K562 (cell line): ENCODE measurements at regions not wholly inside any gene's neighbourhood (a gene's known extent, or its start where the extent isn't known, plus 50 kb on each side); places are given as distances from the start of the nearest gene placed in this dataset.

Source experiments
- ATAC-seq: fragments of 200-7000 bp; cut with Tn5 transposase; 3 replicates; pipeline ENCODE4 v1.9.1; 2020; ENCODE audit warnings: moderate library complexity
- BruUV-seq: library from RNA; stranded (reverse); fragments of 400-500 nt; replicated peaks from 2 replicates; lab custom pipeline; 2021; lab: Mats Ljungman, UMichigan
- CTCF ChIA-PET: fragments of 300-600 bp; formaldehyde crosslinking; extraction: SDS; loops from one replicate; lab custom pipeline; 2021; ENCODE audit warnings: low intra/inter-chr PET ratio; lab: Yijun Ruan, JAX
- POLR2A ChIA-PET: fragments of 300-600, 350-650 bp; sonication (Branson Sonifier 250); formaldehyde crosslinking; extraction: SDS; loops from one replicate; lab custom pipeline; 2021; ENCODE audit warnings: antibody characterized with exemption, inconsistent platforms; lab: Yijun Ruan, JAX
- DNase-seq, 4 experiments: peaks; one replicate each; pipeline versions ENCODE4 v3.0.0 to v3.0.0-alpha.2; 2011 to 2018; ENCODE audit warnings: low spot score in 3 of 4, mixed read lengths in 3 of 4; ENCODE audit errors: extremely low read depth in 1 of 4
- FAIRE-seq: peaks from 2 replicates; lab custom pipeline; 2011; peaks lifted over from hg19 to GRCh38; lab: Jason Lieb, UNC
- H2AFZ ChIP-seq: 2 replicates; pipeline ENCODE4 v1.6.0; 2011; ENCODE audit warnings: low read depth, low read length, control low read depth, inconsistent platforms
- H3K27ac ChIP-seq: fragments of 200-600 bp; 3 replicates; pipeline ENCODE4 v1.8.0; 2011; ENCODE audit warnings: low read depth, mild to moderate bottlenecking, control low read depth, inconsistent platforms, low read length, moderate library complexity, mixed read lengths; ENCODE audit errors: extremely low read depth
- H3K27me3 ChIP-seq, 2 experiments: fragments of 300-600 bp in 1 of 2; 2 replicates in 1 of 2; 3 replicates in 1 of 2; pipeline versions ENCODE4 v1.6.0 to v1.8.0; 2011; ENCODE audit warnings: inconsistent platforms in 2 of 2, low read length in 2 of 2, mild to moderate bottlenecking in 1 of 2, mixed read lengths in 1 of 2, moderate library complexity in 1 of 2; ENCODE audit not compliant: control insufficient read depth in 2 of 2, insufficient read depth in 2 of 2
- H3K36me3 ChIP-seq: fragments of 300-600 bp; 3 replicates; pipeline ENCODE4 v1.8.0; 2011; ENCODE audit warnings: mild to moderate bottlenecking, low read length, inconsistent platforms; ENCODE audit not compliant: control insufficient read depth, insufficient read depth
- H3K4me1 ChIP-seq, 2 experiments: fragments of 200-600 bp in 1 of 2; replicated peaks in 1 of 2; 2 replicates in 1 of 2; 3 replicates in 1 of 2; pipeline versions ENCODE4 v1.5.1 to v1.8.0; 2011; ENCODE audit warnings: inconsistent platforms in 2 of 2, low read length in 2 of 2, mild to moderate bottlenecking in 1 of 2, mixed read lengths in 1 of 2, moderate library complexity in 1 of 2; ENCODE audit not compliant: control insufficient read depth in 2 of 2, insufficient read depth in 2 of 2
- H3K4me2 ChIP-seq: 2 replicates; pipeline ENCODE4 v1.6.1; 2011; ENCODE audit warnings: low read length, control low read depth, inconsistent platforms, mixed read lengths; ENCODE audit not compliant: insufficient read depth
- H3K4me3 ChIP-seq: fragments of 200-600 bp; sonication (generic), shearing (Covaris generic); 2 replicates; pipeline ENCODE4 v1.5.1; 2016; ENCODE audit warnings: control low read depth, inconsistent platforms
- H3K79me2 ChIP-seq: fragments of 200-600 bp; 3 replicates; pipeline ENCODE4 v1.8.0; 2011; ENCODE audit warnings: low read length, inconsistent platforms; ENCODE audit not compliant: control insufficient read depth, insufficient read depth
- H3K9ac ChIP-seq, 2 experiments: 2 replicates each; pipeline versions ENCODE4 v1.6.0 to v1.6.1; 2011; ENCODE audit warnings: low read depth in 2 of 2, low read length in 2 of 2, control low read depth in 1 of 2, inconsistent platforms in 1 of 2, mild to moderate bottlenecking in 1 of 2, mixed read lengths in 1 of 2; ENCODE audit not compliant: insufficient read depth in 1 of 2
- H3K9me1 ChIP-seq: one replicate; pipeline ENCODE4 v1.6.0; 2011; ENCODE audit warnings: inconsistent platforms, mild to moderate bottlenecking, low read length, moderate library complexity; ENCODE audit not compliant: control insufficient read depth, insufficient read depth
- H3K9me3 ChIP-seq: replicated peaks from 2 replicates; pipeline ENCODE4 v1.5.1; 2011; ENCODE audit warnings: low read depth, low read length, inconsistent platforms; ENCODE audit not compliant: control insufficient read depth, insufficient read depth
- H4K20me1 ChIP-seq: replicated peaks from 2 replicates; pipeline ENCODE4 v1.6.1; 2011; ENCODE audit warnings: low read length, inconsistent platforms, mixed read lengths; ENCODE audit not compliant: control insufficient read depth, insufficient read depth
- FUS ChIP-seq: fragments of 200-400 bp; formaldehyde crosslinking; optimal IDR thresholded peaks from 2 replicates; pipeline ENCODE3; 2017; ENCODE audit warnings: low read depth, low read length
- MEF2A ChIP-seq: IDR thresholded peaks from 2 replicates; pipeline ENCODE4 v1.6.1; 2011; ENCODE audit warnings: low read depth, mild to moderate bottlenecking, low read length, moderate library complexity; ENCODE audit not compliant: control insufficient read depth
- NFIC ChIP-seq: fragments of 450-650 bp; IDR thresholded peaks from 2 replicates; pipeline ENCODE4 v1.6.1; 2017; ENCODE audit warnings: mild to moderate bottlenecking, inconsistent platforms
- RAD21 ChIP-seq, 2 experiments: fragments of 250-450 bp in 1 of 2; fragments of 450-650 bp in 1 of 2; sonication (Bioruptor Pico) in 1 of 2; formaldehyde crosslinking in 1 of 2; IDR thresholded peaks in 1 of 2; conservative IDR thresholded peaks in 1 of 2; 2 replicates each; pipeline versions ENCODE4 v1.4.0 to v1.8.0; 2020 to 2022; ENCODE audit warnings: mild to moderate bottlenecking in 2 of 2, moderate library complexity in 1 of 2
- TCFL5 ChIP-seq: fragments of 250-450 bp; sonication (Bioruptor Pico); conservative IDR thresholded peaks from 2 replicates; pipeline ENCODE4 v1.6.1; 2021; ENCODE audit warnings: mild to moderate bottlenecking, moderate library complexity, matching md5 sums
- ZNF253 ChIP-seq: fragments of 250-450 bp; sonication (Bioruptor Pico); conservative IDR thresholded peaks from 2 replicates; pipeline ENCODE4 v1.6.1; 2021; ENCODE audit warnings: mild to moderate bottlenecking
- ZNF274 ChIP-seq: IDR thresholded peaks from 2 replicates; pipeline ENCODE4 v1.6.1; 2011; ENCODE audit warnings: low read depth, mild to moderate bottlenecking, low read length, moderate library complexity, borderline replicate concordance
- WGBS: fragments of 100-300 bp; shearing (Covaris generic); methylation state at CpG from one replicate; pipeline ENCODE4 v1.1.6; 2016; ENCODE audit warnings: low coverage, mixed read lengths; ENCODE audit not compliant: insufficient coverage; ENCODE audit errors: missing lambda C conversion rate; 5-methylcytosine and 5-hydroxymethylcytosine counted together
- in situ Hi-C: fragments of 300-500 bp; cut with MboI; formaldehyde crosslinking; loops from 4 replicates; pipeline ENCODE4 v1.15.0; 2018; ENCODE audit warnings: inconsistent platforms, mixed read lengths
- intact Hi-C: fragments of 100-400 bp; cut with micrococcal nuclease; formaldehyde crosslinking; loops from 2 replicates; pipeline ENCODE4 v1.14.2; 2022
- TF ChIP-seq, protein P1 (sequence below): fragments of 450-650 bp; IDR thresholded peaks from 2 replicates; pipeline ENCODE4 v1.6.1; 2016; ENCODE audit warnings: mild to moderate bottlenecking, moderate library complexity
- TF ChIP-seq, protein P2 (sequence below): sonication (generic); formaldehyde crosslinking; IDR thresholded peaks from 2 replicates; pipeline ENCODE4 v1.8.0; 2022; ENCODE audit warnings: missing genetic modification reagents, mild to moderate bottlenecking, moderate library complexity, borderline replicate concordance
- TF ChIP-seq, protein P3 (sequence below): fragments of 450-650 bp; formaldehyde crosslinking; IDR thresholded peaks from 2 replicates; pipeline ENCODE4 v1.4.0; 2020; ENCODE audit warnings: mild to moderate bottlenecking

DNA sequence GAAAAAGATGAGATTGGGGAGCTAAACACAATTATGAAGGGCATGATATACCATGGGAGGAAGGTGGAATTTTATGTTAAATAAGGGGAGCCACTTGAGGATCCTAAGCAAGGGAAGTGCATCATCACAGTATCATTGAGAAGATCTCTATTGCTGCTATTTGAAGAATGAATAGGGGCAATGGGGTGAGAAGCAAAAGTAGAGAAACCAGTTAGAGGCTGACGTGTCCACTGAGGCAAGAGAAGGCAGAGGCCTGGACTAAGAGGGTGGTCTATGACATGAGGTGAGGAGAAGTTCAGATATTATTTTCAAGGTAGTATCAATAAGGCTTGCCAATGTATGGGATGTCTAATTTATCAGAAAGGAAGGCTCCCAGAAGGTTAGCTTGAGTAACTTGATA lies 111.6 kb downstream of the TENT5A start:
- FAIRE-seq (no peak), DNase-seq (no peak), ATAC-seq (no peak)
- no peak overlapping the region for H3K27ac ChIP-seq
- no peaks in the 10 kb centered on the region for H3K4me1 ChIP-seq
- no peak overlapping the region for H3K4me3 ChIP-seq
- WGBS, result 6% methylated on average over 1 of the region's 1 CpG
- POLR2A ChIA-PET, result no interaction called here
- CTCF ChIA-PET, result no interaction called here
- H4K20me1 ChIP-seq, result no peaks in the 10 kb centered on the region
- no peaks in the 10 kb centered on the region for H3K27me3 ChIP-seq
- H3K9me3 ChIP-seq, result no peaks in the 10 kb centered on the region
- in situ Hi-C loops (no loop called here), intact Hi-C loops (no loop called here)
- no peak overlapping the region for H3K4me2 ChIP-seq
- H3K9ac ChIP-seq, result no peak overlapping the region
- H3K36me3 ChIP-seq, result no peaks in the 10 kb centered on the region
- BruUV-seq, result no TSS peak
- no peaks in the 10 kb centered on the region for H3K79me2 ChIP-seq
- H3K9me1 ChIP-seq, result no peaks in the 10 kb centered on the region
- H2AFZ ChIP-seq, result no peak overlapping the region
- TF ChIP-seq, protein P1, sequence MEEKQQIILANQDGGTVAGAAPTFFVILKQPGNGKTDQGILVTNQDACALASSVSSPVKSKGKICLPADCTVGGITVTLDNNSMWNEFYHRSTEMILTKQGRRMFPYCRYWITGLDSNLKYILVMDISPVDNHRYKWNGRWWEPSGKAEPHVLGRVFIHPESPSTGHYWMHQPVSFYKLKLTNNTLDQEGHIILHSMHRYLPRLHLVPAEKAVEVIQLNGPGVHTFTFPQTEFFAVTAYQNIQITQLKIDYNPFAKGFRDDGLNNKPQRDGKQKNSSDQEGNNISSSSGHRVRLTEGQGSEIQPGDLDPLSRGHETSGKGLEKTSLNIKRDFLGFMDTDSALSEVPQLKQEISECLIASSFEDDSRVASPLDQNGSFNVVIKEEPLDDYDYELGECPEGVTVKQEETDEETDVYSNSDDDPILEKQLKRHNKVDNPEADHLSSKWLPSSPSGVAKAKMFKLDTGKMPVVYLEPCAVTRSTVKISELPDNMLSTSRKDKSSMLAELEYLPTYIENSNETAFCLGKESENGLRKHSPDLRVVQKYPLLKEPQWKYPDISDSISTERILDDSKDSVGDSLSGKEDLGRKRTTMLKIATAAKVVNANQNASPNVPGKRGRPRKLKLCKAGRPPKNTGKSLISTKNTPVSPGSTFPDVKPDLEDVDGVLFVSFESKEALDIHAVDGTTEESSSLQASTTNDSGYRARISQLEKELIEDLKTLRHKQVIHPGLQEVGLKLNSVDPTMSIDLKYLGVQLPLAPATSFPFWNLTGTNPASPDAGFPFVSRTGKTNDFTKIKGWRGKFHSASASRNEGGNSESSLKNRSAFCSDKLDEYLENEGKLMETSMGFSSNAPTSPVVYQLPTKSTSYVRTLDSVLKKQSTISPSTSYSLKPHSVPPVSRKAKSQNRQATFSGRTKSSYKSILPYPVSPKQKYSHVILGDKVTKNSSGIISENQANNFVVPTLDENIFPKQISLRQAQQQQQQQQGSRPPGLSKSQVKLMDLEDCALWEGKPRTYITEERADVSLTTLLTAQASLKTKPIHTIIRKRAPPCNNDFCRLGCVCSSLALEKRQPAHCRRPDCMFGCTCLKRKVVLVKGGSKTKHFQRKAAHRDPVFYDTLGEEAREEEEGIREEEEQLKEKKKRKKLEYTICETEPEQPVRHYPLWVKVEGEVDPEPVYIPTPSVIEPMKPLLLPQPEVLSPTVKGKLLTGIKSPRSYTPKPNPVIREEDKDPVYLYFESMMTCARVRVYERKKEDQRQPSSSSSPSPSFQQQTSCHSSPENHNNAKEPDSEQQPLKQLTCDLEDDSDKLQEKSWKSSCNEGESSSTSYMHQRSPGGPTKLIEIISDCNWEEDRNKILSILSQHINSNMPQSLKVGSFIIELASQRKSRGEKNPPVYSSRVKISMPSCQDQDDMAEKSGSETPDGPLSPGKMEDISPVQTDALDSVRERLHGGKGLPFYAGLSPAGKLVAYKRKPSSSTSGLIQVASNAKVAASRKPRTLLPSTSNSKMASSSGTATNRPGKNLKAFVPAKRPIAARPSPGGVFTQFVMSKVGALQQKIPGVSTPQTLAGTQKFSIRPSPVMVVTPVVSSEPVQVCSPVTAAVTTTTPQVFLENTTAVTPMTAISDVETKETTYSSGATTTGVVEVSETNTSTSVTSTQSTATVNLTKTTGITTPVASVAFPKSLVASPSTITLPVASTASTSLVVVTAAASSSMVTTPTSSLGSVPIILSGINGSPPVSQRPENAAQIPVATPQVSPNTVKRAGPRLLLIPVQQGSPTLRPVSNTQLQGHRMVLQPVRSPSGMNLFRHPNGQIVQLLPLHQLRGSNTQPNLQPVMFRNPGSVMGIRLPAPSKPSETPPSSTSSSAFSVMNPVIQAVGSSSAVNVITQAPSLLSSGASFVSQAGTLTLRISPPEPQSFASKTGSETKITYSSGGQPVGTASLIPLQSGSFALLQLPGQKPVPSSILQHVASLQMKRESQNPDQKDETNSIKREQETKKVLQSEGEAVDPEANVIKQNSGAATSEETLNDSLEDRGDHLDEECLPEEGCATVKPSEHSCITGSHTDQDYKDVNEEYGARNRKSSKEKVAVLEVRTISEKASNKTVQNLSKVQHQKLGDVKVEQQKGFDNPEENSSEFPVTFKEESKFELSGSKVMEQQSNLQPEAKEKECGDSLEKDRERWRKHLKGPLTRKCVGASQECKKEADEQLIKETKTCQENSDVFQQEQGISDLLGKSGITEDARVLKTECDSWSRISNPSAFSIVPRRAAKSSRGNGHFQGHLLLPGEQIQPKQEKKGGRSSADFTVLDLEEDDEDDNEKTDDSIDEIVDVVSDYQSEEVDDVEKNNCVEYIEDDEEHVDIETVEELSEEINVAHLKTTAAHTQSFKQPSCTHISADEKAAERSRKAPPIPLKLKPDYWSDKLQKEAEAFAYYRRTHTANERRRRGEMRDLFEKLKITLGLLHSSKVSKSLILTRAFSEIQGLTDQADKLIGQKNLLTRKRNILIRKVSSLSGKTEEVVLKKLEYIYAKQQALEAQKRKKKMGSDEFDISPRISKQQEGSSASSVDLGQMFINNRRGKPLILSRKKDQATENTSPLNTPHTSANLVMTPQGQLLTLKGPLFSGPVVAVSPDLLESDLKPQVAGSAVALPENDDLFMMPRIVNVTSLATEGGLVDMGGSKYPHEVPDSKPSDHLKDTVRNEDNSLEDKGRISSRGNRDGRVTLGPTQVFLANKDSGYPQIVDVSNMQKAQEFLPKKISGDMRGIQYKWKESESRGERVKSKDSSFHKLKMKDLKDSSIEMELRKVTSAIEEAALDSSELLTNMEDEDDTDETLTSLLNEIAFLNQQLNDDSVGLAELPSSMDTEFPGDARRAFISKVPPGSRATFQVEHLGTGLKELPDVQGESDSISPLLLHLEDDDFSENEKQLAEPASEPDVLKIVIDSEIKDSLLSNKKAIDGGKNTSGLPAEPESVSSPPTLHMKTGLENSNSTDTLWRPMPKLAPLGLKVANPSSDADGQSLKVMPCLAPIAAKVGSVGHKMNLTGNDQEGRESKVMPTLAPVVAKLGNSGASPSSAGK, result no peak
- TF ChIP-seq NFIC, result no peak
- no peak for TF ChIP-seq ZNF274
- TF ChIP-seq, protein P2, sequence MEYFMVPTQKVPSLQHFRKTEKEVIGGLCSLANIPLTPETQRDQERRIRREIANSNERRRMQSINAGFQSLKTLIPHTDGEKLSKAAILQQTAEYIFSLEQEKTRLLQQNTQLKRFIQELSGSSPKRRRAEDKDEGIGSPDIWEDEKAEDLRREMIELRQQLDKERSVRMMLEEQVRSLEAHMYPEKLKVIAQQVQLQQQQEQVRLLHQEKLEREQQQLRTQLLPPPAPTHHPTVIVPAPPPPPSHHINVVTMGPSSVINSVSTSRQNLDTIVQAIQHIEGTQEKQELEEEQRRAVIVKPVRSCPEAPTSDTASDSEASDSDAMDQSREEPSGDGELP (CRISPR knock-in tag), result no peak
- TF ChIP-seq TCFL5 (CRISPR knock-in tag), result no peak
- TF ChIP-seq ZNF253 (CRISPR knock-in tag), result no peak
- TF ChIP-seq RAD21 (CRISPR knock-in tag; conservative IDR thresholded peaks at IDR 0.05 in 1 of 2, IDR thresholded peaks at IDR 0.05 in 1 of 2), result no peak
- TF ChIP-seq, protein P3, sequence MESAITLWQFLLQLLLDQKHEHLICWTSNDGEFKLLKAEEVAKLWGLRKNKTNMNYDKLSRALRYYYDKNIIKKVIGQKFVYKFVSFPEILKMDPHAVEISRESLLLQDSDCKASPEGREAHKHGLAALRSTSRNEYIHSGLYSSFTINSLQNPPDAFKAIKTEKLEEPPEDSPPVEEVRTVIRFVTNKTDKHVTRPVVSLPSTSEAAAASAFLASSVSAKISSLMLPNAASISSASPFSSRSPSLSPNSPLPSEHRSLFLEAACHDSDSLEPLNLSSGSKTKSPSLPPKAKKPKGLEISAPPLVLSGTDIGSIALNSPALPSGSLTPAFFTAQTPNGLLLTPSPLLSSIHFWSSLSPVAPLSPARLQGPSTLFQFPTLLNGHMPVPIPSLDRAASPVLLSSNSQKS (CRISPR knock-in tag), result no peak
- TF ChIP-seq FUS, result no peak
- no peak for TF ChIP-seq MEF2A
